ENCODE measurements at regions not wholly inside any gene's neighbourhood (a gene's known extent, or its start where the extent isn't known, plus 50 kb on each side); places are given as distances from the start of the nearest gene placed in this dataset.
"Not testable (repeated sequence)": the region's sequence is repeated elsewhere in the genome, so short reads cannot be mapped to it uniquely, and the experiment has no call there.

DNA sequence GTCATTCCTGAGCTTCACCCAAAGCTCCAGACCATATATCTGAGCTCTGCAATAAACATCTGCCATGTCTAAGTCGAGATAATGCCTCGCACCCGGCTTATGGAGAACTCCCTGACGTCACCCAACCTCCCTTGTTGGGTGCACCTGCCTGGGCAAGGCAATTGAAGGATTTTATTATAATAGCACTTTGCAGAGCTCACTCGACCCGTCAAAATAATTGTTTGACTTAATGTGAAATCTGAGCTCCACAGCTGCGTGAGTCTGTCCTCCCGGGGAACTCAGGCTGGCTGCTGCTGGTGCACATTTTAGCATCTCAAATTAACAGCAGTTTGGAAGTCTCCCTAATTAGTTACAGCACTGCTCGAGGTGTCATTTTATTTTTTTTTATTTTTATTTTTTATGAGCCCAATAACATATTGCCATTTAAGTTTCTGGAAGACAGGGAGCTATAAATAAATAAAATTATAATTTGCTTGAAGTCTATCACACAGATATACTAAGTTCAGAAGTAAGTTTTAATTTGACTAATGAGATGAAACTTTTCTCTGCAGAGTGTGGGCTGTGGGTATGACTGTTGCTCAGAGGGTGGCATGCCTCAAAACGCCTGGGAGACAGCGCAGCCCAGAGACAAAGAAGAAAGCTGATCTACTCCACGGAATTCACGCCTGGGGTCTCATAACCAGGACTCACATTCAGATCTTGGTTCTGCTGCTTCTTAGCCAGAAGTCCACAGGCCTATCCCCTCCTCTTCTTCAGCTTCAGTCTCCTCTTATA, 401.4 kb upstream of the C16orf82 start:
- no peak for DNase-seq

DNA sequence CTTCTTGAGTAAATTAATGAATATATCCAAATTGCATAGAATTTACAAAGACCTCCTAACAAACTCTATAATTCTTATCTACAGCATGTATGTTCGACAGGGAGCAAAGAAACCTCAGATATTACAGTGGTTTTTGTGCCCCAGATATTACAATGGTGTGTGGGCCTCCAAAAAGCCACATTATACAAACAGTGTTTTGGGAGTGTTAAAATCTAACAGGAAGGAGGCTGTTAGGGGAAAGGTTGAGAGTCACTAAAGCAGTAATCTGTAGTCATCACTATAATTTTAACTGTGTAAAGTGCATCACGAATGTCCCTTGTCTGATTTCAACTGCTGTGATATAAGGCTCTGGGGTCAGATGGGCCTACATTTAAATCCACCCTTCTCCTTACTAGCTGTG, 400.2 kb upstream of the C16orf82 start:
- DNase-seq: no peak

DNA sequence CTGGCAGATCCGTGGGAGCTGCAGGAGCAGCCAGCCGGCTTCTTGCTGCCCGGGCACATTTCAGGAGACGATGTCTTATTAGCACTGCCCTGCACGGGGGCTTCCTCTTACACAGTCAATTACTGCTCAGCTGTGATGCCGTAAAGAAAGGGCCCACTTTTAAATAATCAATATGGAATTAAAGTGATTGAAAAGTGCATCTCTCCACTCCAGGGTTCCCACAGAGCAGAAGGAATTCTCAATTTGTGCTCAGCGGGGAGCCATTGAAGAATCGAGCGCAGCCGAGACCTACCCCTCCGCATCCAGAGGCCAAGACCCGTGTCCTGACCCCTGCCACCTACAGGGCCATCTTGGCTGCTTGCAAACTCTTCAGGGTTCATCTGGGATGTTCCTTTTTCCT, 399.4 kb upstream of the C16orf82 start:
- no peak for DNase-seq

DNA sequence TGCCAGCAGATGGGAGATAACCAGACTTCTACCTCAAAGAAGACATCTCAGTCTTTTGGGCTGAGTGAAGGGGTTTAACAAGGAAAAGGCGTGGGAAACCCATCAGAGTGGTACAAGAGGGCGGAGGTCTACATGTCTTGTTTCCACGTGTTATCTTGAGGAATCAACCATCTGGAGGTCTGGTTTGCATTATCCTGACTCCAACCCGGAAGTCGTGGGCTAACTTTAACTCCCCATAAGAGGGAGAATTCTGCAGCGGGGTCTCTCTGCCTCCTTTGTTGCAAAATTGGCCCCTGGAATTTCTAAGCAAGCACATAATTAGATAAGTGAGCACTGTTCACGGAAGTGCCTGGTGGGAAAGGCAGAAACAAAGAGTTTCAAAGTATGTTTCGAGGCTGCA, 398.7 kb upstream of the C16orf82 start:
- DNase-seq: no peak

DNA sequence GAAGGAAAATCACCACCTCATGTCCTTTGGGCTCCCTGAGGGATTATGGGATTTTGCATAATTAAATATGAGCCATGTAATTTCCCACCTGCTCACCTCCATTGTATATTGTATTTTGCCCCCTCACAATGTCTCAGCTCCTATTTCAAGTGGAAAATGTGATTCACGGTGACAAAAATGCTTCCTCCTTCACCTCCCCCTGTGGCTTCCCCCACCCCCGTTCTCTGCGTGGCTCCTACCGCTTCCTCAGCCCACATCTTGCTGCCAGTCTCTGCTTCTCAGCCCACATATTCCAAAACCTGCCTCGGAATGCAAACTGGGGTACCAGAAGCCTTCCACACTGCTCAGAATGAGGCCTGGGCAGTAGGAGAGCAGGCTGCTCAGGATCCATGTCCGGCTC, 394.5 kb upstream of the C16orf82 start:
- DNase-seq: no peak

DNA sequence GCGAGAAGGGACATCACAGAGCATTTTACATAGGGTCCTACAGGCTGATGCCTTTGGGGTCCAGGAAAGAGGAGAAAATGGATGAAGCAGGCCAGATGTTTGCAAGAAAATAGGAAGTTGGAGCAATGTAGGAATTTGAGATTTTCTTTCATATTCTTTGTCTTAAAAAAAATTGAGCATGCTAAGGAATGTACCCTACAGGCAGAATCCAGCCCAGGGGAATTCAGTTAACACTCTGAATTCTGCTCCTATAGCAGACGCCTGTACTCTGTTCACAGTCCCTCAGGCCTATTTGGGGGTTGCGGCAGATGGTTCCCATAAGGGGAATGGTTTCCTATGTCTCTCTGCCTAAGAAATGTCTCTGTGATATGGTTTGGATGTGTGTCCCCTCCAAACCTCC, 393.7 kb upstream of the C16orf82 start:
- DNase-seq: no peak

DNA sequence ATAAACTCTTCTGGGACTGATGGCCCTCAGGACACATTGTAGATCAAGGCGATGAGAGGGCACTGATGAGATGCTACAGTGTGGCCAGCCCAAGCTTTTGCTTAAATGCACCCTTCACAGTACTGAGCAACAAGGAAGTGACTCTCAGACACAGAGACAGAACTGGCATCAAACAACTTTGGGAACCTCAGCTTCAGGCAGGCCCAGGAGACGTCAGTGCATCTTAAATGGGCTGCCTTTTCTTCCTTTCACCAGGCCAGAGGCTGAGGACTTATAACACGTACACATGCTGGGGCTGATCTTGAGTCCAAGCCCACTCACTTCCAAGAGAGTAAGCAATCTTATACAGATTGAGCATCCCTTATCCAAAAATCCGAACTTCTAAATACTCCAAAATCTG, 386.1 kb upstream of the C16orf82 start:
- no peak for DNase-seq

DNA sequence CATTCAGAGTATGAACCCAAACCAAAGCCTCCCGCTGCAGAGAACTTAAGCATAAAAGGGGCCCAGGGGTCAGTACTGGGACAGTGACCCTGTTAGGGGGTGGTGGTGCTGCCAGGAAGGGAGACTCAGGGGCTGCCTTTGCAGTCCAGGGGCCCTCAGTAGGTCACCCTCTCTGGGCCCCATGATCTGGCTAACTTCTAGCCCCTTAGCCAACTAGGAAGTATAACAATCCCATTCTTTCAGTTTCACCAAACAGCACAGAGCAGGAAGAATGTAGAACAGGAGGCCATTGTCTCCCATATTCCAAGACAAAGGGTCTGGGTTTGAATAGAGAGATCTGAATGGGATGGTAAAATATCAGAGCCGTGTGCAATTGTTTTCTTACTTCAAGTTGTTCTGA, 378.6 kb upstream of the C16orf82 start:
- no peak for DNase-seq

DNA sequence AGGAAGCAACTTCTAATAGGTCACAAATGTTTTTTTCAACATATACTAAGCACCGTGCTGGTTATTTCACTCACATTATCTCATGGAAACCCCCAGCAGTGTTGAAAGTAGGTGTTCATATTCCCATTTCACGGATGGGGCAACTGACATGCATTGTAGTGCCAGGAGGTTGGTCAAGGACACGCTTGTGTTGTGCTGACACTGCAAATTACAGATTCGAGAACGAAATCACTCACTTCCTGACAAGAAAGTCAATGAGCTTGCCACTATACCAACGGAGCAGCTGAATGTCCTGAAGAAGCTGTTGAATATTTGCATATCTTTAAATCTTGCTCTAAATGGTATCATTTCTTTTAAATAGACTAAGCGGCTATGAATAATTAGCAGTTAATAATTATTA, 378.0 kb upstream of the C16orf82 start:
- DNase-seq: no peak

DNA sequence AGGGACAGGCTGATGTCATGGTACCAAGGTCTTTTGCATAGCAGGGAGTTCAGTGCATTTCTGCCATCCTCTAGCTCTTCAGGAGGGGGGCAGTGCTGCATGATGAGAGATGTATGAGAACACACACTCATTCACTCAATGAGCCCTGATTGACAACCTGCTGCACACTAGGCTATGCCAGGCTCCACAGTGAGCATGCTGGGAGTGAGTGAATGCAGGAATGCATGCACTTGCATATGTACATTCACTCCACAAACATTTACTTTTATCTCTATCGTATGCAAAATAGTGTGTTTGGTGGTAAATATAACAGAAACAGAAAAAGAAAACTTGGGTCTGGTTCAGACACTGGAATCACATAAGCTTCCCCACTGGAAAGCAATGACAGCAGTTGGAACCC, 374.1 kb upstream of the C16orf82 start:
- DNase-seq: no peak

DNA sequence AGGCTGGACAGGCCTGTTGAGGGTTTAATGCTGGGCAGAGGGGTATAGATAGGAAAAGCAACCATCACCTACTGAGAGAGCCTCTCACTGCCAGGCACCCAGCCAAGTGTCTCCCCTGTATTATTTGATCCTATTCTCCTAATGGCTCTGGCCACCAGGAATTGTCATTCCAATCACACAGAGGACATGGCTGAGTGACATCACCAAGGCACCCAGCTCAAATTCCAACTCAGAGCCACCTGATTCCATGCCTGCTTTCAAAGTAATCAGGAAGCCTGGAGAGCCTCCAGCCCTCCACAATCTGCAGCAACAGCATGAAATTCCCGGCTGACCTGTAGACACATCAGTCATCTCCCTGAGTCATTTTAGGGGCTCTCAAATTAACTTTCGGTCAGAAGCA, 368.9 kb upstream of the C16orf82 start:
- DNase-seq: no peak

DNA sequence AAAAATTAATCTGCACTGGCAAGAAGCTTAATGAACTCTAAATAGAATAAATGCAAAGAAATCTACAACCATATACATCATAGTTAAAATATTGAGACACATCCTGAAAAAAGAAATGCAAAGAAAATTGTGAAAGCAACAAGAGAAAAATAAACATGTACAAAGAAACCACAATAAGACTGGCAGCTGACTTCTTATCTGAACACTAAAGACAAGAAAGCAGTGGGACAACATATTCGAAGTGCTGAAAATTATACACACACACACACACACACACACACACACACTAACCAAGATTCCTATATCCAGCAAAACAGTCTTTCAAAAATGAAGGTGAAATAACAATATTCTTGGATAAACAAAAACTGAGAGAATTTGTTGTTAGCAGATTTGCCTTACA, 366.5 kb upstream of the C16orf82 start:
- no peak for DNase-seq

DNA sequence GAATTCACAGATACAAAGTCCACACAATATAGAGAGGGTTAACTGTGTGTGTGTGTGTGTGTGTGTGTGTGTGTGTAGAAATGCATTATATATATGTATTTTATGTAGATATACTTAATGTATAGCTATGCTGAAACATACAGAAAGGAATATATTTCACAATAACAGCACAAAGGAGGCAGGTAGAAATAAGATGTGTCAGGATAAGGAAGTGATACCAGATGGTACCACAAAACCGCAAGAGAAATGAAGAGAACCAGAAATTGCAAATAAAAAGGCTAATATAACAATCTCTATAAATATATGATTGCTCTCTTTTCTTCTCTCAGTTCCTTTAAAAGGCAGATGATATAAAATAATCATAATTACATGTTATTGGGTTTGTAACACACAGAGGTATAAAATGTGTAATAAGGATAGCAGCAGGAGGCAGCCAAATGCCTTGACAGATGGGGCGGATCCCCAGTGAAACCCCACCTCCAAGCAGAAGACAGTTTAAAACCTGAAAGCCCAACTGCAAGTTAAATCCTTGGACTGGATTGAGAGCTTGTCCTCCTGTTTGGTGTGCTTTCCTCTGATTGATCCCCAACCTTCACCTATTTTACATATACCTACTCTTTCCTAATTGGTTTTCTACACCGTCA, 365.4 kb upstream of the C16orf82 start:
- DNase-seq: no peak

DNA sequence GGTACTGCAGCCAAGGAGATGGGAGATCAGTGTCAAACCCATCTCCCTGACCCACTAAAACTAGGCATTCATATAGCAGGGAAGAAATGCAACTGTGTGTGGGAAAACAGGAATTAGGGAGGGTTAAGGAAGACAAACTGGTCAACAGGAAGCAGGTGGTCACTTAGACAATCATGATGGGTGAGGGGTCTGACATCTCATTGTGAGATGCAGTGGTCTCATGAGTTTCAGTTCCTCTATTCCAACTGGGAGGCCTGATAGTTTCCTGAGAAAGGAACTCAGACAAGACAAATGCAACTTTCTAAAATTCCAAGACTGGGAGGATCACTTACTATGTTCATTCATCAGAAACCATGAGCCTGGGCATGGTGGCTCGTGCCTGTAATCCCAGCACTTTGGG, 361.4 kb upstream of the C16orf82 start:
- no peak for DNase-seq

DNA sequence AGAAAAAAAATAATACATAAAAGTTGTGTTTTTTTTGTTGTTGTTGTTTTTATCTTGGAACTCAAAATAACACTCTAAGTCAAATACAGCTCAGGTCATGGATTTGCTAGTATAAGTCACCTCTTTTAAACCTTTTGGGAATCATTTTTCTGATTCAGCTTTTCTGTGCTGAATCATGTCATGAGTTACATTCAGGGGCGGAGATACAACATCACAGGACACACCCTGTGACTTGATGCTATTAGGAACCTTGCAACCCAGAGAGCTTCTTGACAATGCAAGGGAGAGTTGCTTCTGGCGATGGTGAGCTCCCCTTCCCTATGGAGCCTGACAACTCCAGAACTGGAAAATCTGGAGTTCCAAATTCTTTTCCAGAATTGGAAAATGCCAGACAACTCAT, 358.3 kb upstream of the C16orf82 start:
- DNase-seq: no peak

DNA sequence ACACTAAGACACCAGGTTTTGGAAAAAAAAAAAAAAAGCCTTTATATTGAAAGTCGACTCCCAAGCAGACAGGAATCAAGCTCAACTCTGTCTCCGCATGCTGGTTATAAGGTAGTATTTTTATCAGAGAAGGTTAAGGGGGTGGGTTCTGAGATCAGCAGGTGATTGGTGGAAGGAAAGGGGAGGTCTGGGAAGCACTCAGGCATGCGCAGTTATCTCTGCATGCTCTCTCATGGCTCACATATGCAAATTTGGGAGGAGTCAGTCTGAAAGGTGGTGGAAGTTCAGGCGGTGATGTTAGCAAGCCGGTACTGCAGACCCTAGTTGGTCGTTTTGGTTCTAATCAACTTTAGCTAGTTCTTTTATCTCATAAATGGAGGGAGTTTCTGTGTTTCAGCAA, 357.6 kb upstream of the C16orf82 start:
- no peak for DNase-seq

DNA sequence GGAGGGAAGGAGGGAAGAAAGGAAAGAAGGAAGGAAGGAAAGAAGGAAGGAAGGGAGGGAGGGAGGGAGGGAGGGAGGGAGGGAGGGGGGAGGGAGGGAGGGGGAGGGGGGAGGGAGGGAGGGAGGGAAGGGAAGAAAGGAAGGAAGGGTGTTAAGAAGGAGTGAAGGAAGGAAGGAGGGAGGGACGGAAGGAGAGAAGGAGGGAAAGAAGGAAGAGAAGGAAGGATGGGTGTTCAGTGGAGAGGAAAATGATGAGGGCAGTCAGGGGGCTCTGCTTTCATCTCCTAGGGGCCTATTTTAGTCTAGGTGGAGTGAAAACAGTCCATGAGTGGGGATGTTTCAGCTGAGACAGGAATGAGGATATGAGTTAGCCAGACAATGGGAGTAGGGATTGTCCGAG, 357.0 kb upstream of the C16orf82 start:
- no peak for DNase-seq

DNA sequence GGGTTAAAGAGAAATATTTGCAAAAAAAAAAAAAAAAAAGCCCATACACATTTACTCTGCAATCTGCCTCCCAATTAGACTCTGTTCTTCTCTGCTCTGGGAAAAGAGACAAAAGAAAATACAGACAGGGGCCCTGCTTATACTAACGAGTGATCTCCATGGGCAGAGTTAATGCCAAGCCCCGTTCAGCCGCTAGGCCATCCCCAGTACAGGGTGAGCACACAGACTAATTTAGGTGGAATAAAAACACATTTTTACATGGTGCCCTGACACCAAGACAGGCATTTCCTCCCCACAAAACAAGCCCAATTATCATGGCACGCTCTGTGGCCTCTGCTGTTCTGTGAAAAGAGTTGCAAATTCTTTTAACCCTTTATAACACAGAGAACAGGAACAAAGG, 356.3 kb upstream of the C16orf82 start:
- no peak for DNase-seq

DNA sequence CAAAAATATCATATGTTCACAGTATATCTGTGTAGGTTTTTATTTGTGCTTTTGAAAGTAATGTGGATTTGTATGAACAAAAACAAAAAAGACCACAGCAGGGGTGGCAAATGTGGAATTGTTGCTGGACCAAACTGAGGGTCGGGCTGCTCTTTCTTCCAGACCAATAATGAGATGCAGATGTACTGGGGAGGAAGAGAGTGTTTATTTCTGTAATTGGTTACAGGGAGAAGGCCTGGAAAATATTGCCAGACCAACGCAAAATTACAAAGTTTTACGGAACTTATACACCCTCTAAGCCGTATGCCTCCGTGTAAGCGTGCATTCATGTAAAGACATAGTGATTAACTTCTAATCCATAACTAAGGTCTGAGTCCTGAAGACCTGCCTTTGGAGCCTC, 353.9 kb upstream of the C16orf82 start:
- DNase-seq: no peak

DNA sequence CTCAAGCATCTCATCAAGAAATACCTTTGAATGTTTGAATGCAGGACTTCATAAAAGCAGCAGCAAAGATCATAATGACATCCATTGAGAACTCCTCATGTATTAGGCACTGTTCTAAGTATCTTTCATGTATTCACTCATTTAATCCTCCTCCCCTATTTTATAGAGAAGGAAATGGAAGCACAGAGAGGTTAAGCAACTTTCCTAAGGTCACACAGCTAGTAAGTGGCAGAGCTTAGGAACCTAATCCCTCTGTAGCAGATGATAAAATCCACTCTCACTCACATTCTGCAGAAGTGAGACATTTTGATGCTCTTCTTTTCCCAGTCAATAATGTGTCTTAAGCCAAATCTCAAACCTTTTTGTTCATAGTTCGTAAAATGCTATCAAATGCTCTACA, 350.8 kb upstream of the C16orf82 start:
- DNase-seq: no peak

DNA sequence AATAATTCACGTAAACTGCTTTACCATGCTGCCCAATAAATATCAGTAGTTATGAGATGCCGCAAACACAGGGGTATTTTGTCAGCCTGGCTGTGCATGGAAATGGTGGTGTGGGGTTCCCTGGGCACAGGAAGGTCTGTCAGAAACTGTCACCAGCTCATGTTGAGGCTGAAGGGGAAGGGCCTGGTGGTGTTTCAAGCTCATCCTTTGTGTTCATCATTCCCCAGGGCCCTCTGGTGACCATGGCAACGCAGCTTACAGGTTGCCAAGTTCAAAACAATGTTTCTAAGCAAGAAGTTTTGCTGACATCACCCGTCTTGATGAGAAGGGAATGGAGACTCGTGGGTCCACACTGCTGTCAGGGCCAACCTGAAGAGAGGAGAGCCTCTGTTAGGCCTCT, 348.9 kb upstream of the C16orf82 start:
- DNase-seq: no peak

DNA sequence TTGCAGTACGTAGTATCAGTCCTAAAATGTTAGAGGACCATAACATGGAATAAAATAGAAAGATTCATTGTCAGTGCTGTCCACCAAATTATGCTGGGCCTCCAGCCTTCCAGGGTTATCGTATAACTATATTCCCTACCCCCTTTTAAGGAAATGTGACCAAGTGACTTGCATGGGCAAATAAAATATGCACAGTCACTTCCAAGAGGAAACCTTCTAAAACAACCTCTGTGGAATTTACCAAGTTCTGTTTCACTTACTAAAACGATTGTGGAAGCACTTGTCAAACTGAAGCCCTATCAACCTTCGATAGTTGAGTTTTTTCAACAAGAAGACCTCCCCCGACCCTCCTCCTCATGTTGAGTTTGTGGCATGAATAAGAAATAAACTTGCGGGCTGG, 345.4 kb upstream of the C16orf82 start:
- DNase-seq: no peak

DNA sequence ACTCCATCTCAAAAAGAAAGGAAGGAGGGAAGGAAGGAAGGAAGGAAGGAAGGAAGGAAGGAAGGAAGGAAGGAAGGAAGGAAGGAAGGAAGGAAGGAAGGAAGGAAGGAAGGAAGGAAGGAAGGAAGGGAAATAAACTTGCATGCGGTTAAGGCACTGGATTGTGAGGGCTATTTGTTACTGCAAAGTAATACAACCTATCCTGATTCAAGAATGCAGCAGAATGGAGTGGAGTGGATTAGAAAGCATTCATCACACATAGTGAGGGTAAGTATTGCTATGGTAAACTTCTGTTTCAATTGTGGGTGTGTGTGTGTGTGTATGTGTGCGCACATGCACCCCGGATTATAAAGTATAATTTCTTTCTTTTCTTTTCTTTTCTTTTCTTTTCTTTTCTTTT, 344.8 kb upstream of the C16orf82 start:
- DNase-seq: not testable (repeated sequence)

DNA sequence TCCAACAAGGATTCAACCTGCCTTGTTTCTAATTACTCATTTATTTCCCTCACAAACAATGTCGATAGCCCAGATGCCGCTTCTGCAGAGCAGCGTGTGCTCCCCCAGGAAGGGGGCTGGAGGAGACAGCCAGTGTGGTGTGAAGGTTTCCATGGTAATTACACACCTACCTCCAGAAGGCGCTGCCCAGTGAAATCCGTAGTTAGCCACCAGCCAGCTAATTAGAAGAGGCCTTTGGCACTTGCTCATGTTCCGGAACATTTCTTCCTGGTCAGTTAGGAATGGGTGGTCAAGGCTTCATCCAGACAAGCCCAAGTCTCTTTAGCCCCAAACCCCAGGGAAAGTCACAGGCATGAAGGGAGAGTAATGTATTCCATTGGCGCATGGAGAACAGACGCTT, 342.5 kb upstream of the C16orf82 start:
- DNase-seq: no peak

DNA sequence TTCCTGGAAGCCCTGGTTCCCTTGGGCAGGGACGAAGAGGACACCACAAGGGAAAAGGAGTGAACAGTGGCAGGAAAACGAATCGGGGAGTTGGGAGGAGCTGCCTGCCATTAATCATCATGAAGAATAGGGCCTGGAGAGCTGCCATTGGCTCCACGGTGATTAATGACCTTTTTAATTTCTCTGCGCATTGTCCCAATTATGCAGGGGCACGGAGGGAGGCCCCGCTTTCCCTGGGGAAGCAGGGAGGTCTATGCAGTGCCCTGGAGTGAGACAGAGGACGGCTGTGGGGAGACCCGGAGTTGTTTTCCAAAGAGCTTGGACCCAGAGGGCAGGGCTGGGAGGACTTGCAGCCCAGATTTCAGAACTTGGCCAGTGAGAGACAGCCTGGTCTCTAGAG, 338.9 kb upstream of the C16orf82 start:
- DNase-seq: no peak

All from CD4-positive, alpha-beta T cell treated with Interleukin-6 for 4 hours (primary cell).